Breast epithelium (tissue), 4 donors: ENCODE measurements at regions not wholly inside any gene's neighbourhood (a gene's known extent, or its start where the extent isn't known, plus 50 kb on each side); places are given as distances from the start of the nearest gene placed in this dataset.

Experiments
- DNase-seq, 2 donors: peaks; one replicate each; pipeline ENCODE4 v3.0.0-alpha.2; 2019; ENCODE audit warnings: low spot score in 2 of 2
- H3K27ac ChIP-seq, 2 donors: fragments of 200-600 bp; sonication (generic) in 1 of 2; one replicate each; pipeline ENCODE4 v1.5.1; 2016 to 2019; ENCODE audit warnings: mild to moderate bottlenecking in 1 of 2
- H3K27me3 ChIP-seq, 2 donors: fragments of 200-600 bp; sonication (generic) in 1 of 2; one replicate each; pipeline versions ENCODE4 v1.5.1 to v1.6.0; 2017 to 2019; ENCODE audit warnings: control low read depth in 1 of 2, mild to moderate bottlenecking in 1 of 2
- H3K36me3 ChIP-seq: fragments of 200-600 bp; one replicate; pipeline ENCODE4 v1.5.1; 2019
- H3K4me1 ChIP-seq, 2 donors: fragments of 200-600 bp; sonication (generic); one replicate each; pipeline ENCODE4 v1.5.1; 2016 to 2019; ENCODE audit warnings: control low read depth in 1 of 2
- H3K4me3 ChIP-seq, 3 donors: fragments of 200-600 bp; sonication (generic); 1 replicate in 2 of 3; 2 replicates in 1 of 3; pipeline ENCODE4 v1.5.1; 2016 to 2019; ENCODE audit warnings: mild to moderate bottlenecking in 3 of 3, moderate library complexity in 2 of 3
- H3K9me3 ChIP-seq, 2 donors: fragments of 200-600 bp; sonication (generic) in 1 of 2; one replicate each; pipeline ENCODE4 v1.5.1; 2016 to 2019; ENCODE audit warnings: control low read depth in 1 of 2
- POLR2A ChIP-seq: fragments of 450-650 bp; IDR thresholded peaks from one replicate; pipeline ENCODE4 v1.6.1; 2016; ENCODE audit warnings: antibody characterized with exemption, mild to moderate bottlenecking, moderate library complexity
- POLR2AphosphoS5 ChIP-seq, 3 donors: sonication (generic); formaldehyde crosslinking; IDR thresholded peaks; one replicate each; pipeline ENCODE4 v1.6.1; 2017; ENCODE audit warnings: antibody characterized with exemption in 3 of 3
- intact Hi-C: fragments of 100-400 bp; cut with DNase I; formaldehyde crosslinking; loops from one replicate; pipeline ENCODE4 v1.15.1; 2023; ENCODE audit warnings: low total_unique reads
- TF ChIP-seq, protein P1 (sequence below), 3 donors: fragments of 450-650 bp; IDR thresholded peaks; one replicate each; pipeline ENCODE4 v1.5.1; 2016 to 2017; ENCODE audit warnings: antibody characterized with exemption in 3 of 3, mild to moderate bottlenecking in 3 of 3, moderate library complexity in 3 of 3

DNA sequence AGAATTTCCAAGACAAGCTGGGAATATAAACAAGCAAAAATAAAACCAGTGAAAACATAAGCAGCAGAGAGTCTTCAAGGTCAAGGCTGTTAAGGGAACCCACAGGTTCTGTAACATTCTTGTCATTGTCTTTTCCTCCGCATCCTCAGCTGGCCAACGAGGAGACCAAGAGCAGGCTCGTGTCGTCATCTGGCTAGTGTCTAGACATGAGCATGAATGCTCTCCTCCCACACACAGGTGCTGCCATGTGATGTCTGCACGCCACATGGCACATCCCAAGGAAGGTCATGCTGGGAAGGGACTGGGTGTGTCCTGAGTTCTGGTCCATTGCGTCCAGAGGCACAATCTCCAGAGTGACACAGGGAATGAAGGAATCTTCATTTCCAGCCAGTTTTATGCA is 156.2 kb downstream of the POLR2M start:
- peaks cover 0 to 4% of the 10 kb centered on the region in 2 donors for H3K27me3 ChIP-seq
- DNase-seq, result no peak
- no peak overlapping the region for H3K27ac ChIP-seq
- H3K4me3 ChIP-seq, result no peak overlapping the region
- TF ChIP-seq, protein P1, sequence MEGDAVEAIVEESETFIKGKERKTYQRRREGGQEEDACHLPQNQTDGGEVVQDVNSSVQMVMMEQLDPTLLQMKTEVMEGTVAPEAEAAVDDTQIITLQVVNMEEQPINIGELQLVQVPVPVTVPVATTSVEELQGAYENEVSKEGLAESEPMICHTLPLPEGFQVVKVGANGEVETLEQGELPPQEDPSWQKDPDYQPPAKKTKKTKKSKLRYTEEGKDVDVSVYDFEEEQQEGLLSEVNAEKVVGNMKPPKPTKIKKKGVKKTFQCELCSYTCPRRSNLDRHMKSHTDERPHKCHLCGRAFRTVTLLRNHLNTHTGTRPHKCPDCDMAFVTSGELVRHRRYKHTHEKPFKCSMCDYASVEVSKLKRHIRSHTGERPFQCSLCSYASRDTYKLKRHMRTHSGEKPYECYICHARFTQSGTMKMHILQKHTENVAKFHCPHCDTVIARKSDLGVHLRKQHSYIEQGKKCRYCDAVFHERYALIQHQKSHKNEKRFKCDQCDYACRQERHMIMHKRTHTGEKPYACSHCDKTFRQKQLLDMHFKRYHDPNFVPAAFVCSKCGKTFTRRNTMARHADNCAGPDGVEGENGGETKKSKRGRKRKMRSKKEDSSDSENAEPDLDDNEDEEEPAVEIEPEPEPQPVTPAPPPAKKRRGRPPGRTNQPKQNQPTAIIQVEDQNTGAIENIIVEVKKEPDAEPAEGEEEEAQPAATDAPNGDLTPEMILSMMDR (IDR thresholded peaks at IDR 0.05), result no peak
- TF ChIP-seq POLR2AphosphoS5 (IDR thresholded peaks at IDR 0.05) (no peak), POLR2A (no peak)
- H3K4me1 ChIP-seq, result no peaks in the 10 kb centered on the region
- H3K9me3 ChIP-seq, result no peaks in the 10 kb centered on the region
- intact Hi-C loops, result no loop called here
- no peaks in the 10 kb centered on the region for H3K36me3 ChIP-seq

GRCh38 chr15:57865294-57865693 is 158.8 kb downstream of the POLR2M start:
- Histone ChIP-seq H3K36me3 (no peaks in the 10 kb centered on the region), H3K4me1 (no peaks in the 10 kb centered on the region), H3K27me3 (peaks cover 0 to 7% of the 10 kb centered on the region in 2 donors), H3K27ac (no peak overlapping the region), H3K9me3 (no peaks in the 10 kb centered on the region), H3K4me3 (no peak overlapping the region)
- DNase-seq, result no peak
- intact Hi-C loops, result no loop called here
- TF ChIP-seq POLR2A (no peak), POLR2AphosphoS5 (IDR thresholded peaks at IDR 0.05) (no peak)
- TF ChIP-seq, protein P1 (IDR thresholded peaks at IDR 0.05), result no peak

GRCh38 chr15:57866149-57866736 is 159.7 kb downstream of the POLR2M start:
- H3K9me3 ChIP-seq, result no peaks in the 10 kb centered on the region
- TF ChIP-seq POLR2A, result no peak
- TF ChIP-seq POLR2AphosphoS5 (IDR thresholded peaks at IDR 0.05), result no peak
- TF ChIP-seq, protein P1 (IDR thresholded peaks at IDR 0.05), result peak in 2 of 3 donors; percentile 28 to 40
- intact Hi-C loops, result no loop called here
- no peak overlapping the region for H3K27ac ChIP-seq
- peaks cover 0 to 7% of the 10 kb centered on the region in 2 donors for H3K27me3 ChIP-seq
- no peak overlapping the region for H3K4me3 ChIP-seq
- H3K4me1 ChIP-seq, result no peaks in the 10 kb centered on the region
- H3K36me3 ChIP-seq, result no peaks in the 10 kb centered on the region
- peak in 1 of 2 donors; percentile 22 for DNase-seq

- Histone ChIP-seq H3K36me3 (no peaks in the 10 kb centered on the region), H3K27me3 (peaks cover 0 to 7% of the 10 kb centered on the region in 2 donors), H3K27ac (no peak overlapping the region), H3K9me3 (no peaks in the 10 kb centered on the region), H3K4me1 (no peaks in the 10 kb centered on the region), H3K4me3 (no peak overlapping the region)
- intact Hi-C loops, result no loop called here
- no peak for DNase-seq
- no peak for TF ChIP-seq POLR2A
- TF ChIP-seq, protein P1 (IDR thresholded peaks at IDR 0.05), result no peak
- no peak for TF ChIP-seq POLR2AphosphoS5 (IDR thresholded peaks at IDR 0.05)
Observed at GRCh38 chr15:57867970-57868798, 161.7 kb downstream of the POLR2M start.

GRCh38 chr15:57870667-57871066 is 164.2 kb downstream of the POLR2M start:
- TF ChIP-seq POLR2AphosphoS5 (IDR thresholded peaks at IDR 0.05) (no peak), POLR2A (no peak)
- TF ChIP-seq, protein P1 (IDR thresholded peaks at IDR 0.05), result no peak
- intact Hi-C loops, result no loop called here
- H3K9me3 ChIP-seq, result peaks cover 8 to 13% of the 10 kb centered on the region in 2 donors
- H3K4me1 ChIP-seq, result no peaks in the 10 kb centered on the region
- no peak overlapping the region for H3K4me3 ChIP-seq
- H3K27me3 ChIP-seq, result peaks cover 0 to 7% of the 10 kb centered on the region in 2 donors
- no peaks in the 10 kb centered on the region for H3K36me3 ChIP-seq
- no peak overlapping the region for H3K27ac ChIP-seq
- DNase-seq, result no peak
